Neural progenitor cell (in vitro differentiated cells): ENCODE measurements at regions not wholly inside any gene's neighbourhood (a gene's known extent, or its start where the extent isn't known, plus 50 kb on each side); places are given as distances from the start of the nearest gene placed in this dataset.

Experiments
- CTCF ChIP-seq: fragments of 200-600 bp; sonication (generic); IDR thresholded peaks from 2 replicates; pipeline ENCODE4 v1.5.1; 2017; ENCODE audit warnings: antibody characterized with exemption, mild to moderate bottlenecking
- EZH2 ChIP-seq: fragments of 200-600 bp; sonication (generic); IDR thresholded peaks from 2 replicates; pipeline ENCODE4 v1.6.1; 2017; ENCODE audit warnings: antibody characterized with exemption, mild to moderate bottlenecking, moderate library complexity
- EZH2phosphoT487 ChIP-seq: fragments of 200-600 bp; sonication (generic); IDR thresholded peaks from 2 replicates; pipeline ENCODE4 v1.6.1; 2017; ENCODE audit warnings: antibody characterized with exemption

GRCh38 chr16:9447699-9448098, 356.3 kb downstream of the HAPSTR1 start:
- no peak for TF ChIP-seq EZH2
- TF ChIP-seq EZH2phosphoT487 = no peak
- no peak for TF ChIP-seq CTCF
